NCI-H2107 (cell line): ENCODE measurements at regions not wholly inside any gene's neighbourhood (a gene's known extent, or its start where the extent isn't known, plus 50 kb on each side); places are given as distances from the start of the nearest gene placed in this dataset.
"Not testable (repeated sequence)": the region's sequence is repeated elsewhere in the genome, so short reads cannot be mapped to it uniquely, and the experiment has no call there.

Experiments
- DNase-seq: peaks from one replicate; lab custom pipeline; 2025; lab: John Stamatoyannopoulos, UW

DNA sequence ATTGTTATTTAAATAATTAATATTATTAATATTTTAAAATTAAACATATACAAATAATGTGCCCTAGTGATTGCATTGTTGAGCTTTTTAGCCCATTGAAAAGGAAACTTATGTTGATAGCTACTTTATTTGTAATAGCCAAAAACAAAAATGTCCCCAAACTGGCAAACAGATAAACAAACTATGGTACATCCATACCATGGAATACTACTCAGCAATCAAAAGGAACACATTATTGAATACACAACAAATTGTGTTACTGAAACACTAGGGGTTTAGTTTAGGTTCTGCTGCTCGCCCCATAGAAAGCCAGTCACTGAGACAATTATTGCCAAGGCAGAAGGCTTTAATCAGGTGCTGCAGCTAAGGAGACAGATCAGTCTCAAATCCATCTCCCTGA, 239.7 kb upstream of the KITLG start:
- DNase-seq: no peak

- no peak for DNase-seq
Observed at GRCh38 chr12:88816201-88816600, 235.9 kb upstream of the KITLG start.

DNA sequence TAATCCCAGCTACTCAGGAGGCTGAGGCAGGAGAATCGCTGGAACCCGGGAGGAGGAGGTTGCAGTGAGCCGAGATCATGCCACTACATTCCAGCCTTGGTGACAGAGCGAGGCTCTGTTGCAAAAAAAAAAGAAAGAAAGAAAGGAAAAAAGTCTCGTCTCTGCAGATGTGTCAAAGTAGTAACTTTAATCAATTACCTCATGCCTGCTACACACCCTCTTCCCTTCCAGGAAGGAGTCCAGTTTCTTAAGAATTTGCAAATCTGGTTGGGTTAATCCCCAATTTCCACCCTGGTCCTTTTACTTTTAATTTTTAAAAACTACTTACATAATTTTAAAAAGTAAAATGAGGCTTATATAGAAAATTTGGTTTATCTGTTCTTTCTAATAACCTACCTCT, 234.5 kb upstream of the KITLG start:
- no peak for DNase-seq

- no peak for DNase-seq
Observed at GRCh38 chr12:88812610-88813009, 232.3 kb upstream of the KITLG start.

- no peak for DNase-seq
Observed at GRCh38 chr12:88810806-88811205, 230.5 kb upstream of the KITLG start.

DNA sequence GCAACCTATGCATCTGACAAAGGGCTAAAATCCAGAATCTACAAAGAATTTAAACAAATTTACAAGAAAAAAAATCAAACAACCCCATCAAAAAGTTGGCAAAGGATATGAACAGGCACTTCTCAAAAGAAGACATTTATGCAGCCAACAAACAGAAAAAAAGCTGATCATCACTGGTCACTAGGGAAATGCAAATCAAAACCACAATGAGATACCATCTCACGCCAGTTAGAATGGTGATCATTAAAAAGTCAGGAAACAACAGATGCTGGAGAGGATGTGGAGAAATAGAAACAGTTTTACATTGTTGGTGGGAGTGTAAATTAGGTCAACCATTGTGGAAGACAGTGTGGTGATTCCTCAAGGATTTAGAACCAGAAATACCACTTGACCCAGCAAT, 229.6 kb upstream of the KITLG start:
- not testable (repeated sequence) for DNase-seq

- DNase-seq: no peak
Observed at GRCh38 chr12:88805692-88806091, 225.4 kb upstream of the KITLG start.

GRCh38 chr12:88805286-88805685, 225.0 kb upstream of the KITLG start:
- no peak for DNase-seq

- no peak for DNase-seq
Observed at GRCh38 chr12:88802096-88802706, 221.9 kb upstream of the KITLG start.

GRCh38 chr12:88801227-88802095, 221.2 kb upstream of the KITLG start:
- DNase-seq: no peak

- no peak for DNase-seq
Observed at GRCh38 chr12:88793096-88793495, 212.8 kb upstream of the KITLG start.

DNA sequence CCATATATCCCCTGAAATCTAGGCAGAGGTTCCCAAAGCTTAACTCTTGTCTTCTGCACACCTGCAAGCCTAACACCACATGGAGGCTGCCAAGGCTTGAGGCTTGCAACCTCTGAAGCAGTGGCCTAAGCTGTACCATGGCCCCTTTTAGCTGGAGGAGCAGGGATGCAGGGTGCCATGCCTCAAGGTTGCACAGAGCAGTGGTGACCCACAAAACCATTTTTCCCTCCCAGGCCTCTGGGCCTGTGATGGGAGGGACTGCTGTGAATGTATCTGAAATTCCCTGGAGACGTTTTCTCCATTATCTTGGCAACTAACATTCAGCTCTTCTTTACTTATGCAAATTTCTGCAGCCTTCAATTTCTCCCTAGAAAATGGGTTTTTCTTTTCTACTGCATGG, 210.0 kb upstream of the KITLG start:
- no peak for DNase-seq

- no peak for DNase-seq
Observed at GRCh38 chr12:88784166-88784565, 203.9 kb upstream of the KITLG start.

DNA sequence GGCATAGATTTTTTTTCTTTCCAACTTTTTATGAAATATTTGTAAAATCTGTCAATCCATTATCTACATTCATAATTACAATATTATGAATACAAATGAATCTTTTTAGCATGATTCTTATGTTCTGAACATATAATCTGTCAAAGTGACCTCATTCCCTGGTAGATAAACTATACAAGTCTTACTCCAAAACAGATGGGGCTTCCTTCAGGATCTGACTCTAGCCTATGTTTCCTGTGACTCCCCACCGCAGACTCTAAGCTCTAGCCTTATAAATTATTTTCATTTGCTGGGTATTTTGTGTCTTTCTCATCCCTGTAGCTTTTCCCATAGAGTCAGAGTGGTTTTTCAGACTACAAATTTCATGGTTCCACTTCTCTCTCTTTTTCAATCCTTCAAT, 202.1 kb upstream of the KITLG start:
- DNase-seq: no peak

DNA sequence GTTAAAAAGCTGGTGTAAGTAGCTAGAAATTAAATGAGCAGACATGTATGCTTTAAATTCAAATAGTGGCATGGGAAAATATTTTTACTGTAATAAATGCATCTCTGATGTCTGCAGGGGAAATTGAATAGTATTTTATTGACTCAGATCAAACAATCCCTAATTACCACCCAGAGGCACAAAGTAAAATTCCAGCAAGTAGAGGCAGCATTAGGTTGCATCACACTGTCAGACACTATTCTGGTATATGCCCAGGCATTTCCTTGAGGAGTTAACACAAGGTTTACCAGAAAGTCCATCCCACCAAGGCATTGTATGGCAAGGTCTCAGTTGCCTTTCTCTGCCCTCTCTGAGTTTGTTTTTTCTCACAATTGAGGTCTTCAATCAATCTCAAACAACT, 201.6 kb upstream of the KITLG start:
- no peak for DNase-seq

- no peak for DNase-seq
Observed at GRCh38 chr12:88778064-88778463, 197.8 kb upstream of the KITLG start.

- DNase-seq: no peak
Observed at GRCh38 chr12:88775742-88776151, 195.5 kb upstream of the KITLG start.

DNA sequence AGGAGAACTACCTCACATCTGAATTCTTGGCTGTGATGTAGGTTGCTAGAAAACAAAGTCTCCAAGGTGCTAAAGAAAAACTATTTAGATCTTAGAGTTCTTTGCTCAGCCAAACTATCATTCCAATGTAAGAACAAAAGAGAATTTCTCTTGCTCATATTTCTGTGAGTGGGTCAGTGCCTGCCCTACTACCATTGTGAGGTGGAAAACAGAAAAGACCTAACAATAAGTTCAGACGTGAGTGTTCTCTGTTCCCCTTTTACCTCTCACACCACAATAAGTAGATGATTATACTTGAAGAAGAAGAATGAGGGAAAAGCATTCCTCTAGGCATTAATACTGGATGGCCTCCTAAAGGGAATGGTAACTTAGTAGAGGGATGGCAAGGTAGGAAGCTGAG, 187.4 kb upstream of the KITLG start:
- DNase-seq: no peak

DNA sequence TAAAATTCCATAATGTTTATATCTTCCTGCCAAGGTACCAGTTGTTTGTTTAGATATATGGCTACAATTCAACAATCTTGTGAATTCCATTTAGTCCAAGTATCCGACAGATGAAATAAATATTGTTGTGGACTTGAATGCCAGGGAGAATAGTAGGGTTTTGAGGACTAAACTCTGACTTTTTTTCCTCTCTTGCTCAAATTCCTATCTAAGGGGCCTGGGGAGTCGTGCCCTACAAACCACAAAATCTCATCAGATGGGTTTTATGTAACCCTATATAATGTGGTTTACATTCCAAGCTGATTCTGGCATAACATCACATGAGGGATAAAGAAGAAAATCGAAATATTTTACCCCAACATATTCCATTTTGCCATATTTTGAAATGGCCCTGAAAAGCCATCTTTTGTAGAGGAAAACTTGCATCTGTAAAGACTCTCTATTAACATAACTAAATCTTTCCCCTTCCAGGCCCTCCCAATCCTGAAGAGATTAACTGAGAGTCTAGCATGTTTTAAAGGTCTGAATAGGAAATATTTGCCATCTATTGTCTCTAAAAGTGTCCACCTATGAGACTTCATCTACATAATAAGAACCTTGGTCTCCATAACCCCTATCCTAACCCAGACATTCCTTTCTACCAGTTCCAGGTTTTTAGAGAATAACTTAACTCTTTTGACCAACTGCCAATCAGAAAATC, 184.7 kb upstream of the KITLG start:
- no peak for DNase-seq

- DNase-seq: no peak
Observed at GRCh38 chr12:88763536-88764100, 183.3 kb upstream of the KITLG start.

GRCh38 chr12:88758176-88758575, 177.9 kb upstream of the KITLG start:
- no peak for DNase-seq

DNA sequence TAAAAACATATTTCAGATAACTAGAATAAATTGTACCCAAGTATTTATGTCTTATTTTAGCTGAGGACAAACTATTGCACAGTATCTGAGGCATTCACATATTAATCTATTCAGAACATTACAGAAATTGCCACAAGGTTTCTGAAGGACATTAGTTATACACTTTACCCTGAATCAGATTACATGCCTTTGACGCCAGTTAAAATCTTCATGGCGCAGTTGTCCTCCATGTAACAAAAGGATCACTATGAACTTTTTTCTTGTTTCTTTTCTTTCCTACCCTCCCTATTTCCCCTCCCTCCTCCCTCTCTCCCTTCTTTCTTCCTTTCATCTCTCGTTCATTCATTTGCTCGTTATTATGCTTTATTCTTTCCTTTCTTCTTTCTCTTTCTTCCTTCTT, 176.6 kb upstream of the KITLG start:
- no peak for DNase-seq

DNA sequence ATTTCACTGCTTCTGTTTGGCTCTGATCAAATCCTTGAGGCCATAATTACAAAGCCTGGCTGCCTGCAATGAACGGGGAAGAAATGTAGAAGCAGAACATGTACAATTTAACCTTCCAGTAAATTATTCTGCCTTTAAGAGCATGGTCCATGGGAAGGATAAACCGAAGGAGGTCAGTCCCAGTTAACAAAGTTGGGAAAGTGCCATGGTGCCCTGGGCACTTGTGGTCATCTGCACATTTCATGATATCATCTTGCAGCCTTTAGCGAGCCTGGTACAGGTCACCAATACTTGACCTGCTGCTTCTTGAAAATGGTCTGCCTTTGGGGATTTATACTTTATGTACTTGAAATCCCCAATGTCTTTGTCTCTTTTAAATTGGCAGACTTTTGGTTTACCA, 175.9 kb upstream of the KITLG start:
- DNase-seq: no peak
